Right lobe of liver (tissue), 6 donors: ENCODE measurements at regions not wholly inside any gene's neighbourhood (a gene's known extent, or its start where the extent isn't known, plus 50 kb on each side); places are given as distances from the start of the nearest gene placed in this dataset.

ENCODE experiments used
- ATAC-seq, 4 donors: fragments of 200-7000 bp; cut with Tn5 transposase; one replicate each; pipeline ENCODE4 v1.9.1; 2020; ENCODE audit warnings: mild to moderate bottlenecking in 4 of 4, moderate library complexity in 4 of 4
- DNase-seq, 3 donors: peaks; one replicate each; pipeline ENCODE4 v3.0.0-alpha.2; 2020
- H3K27ac ChIP-seq, 3 donors: fragments of 200-600 bp; one replicate each; pipeline ENCODE4 v1.8.0; 2022
- H3K27me3 ChIP-seq, 2 donors: fragments of 200-600 bp; one replicate each; pipeline ENCODE4 v1.8.0; 2022
- H3K36me3 ChIP-seq, 4 donors: fragments of 200-600 bp; sonication (generic) in 1 of 4; one replicate each; pipeline versions ENCODE4 v1.5.1 to v1.8.0; 2017 to 2022; ENCODE audit warnings: control low read depth in 1 of 4
- H3K4me1 ChIP-seq, 4 donors: fragments of 200-600 bp; sonication (generic) in 1 of 4; one replicate each; pipeline versions ENCODE4 v1.5.1 to v1.8.0; 2017 to 2022; ENCODE audit warnings: control low read depth in 1 of 4
- H3K4me3 ChIP-seq, 3 donors: fragments of 200-600 bp; one replicate each; pipeline ENCODE4 v1.8.0; 2022
- H3K9me3 ChIP-seq, 4 donors: fragments of 200-600 bp; sonication (generic) in 1 of 4; one replicate each; pipeline versions ENCODE4 v1.5.1 to v1.8.0; 2017 to 2022; ENCODE audit warnings: control low read depth in 1 of 4
- CTCF ChIP-seq, 4 donors: fragments of 200-600 bp in 3 of 4; fragments of 450-650 bp in 1 of 4; IDR thresholded peaks; one replicate each; pipeline versions ENCODE4 v1.5.1 to v1.8.0; 2016 to 2022; ENCODE audit warnings: antibody characterized with exemption in 4 of 4, mild to moderate bottlenecking in 2 of 4
- POLR2A ChIP-seq: fragments of 450-650 bp; IDR thresholded peaks from one replicate; pipeline ENCODE4 v1.6.1; 2017; ENCODE audit warnings: antibody characterized with exemption, mild to moderate bottlenecking
- WGBS: methylation state at CpG from one replicate; pipeline ENCODE4 v1.1.6; 2018; ENCODE audit warnings: low coverage, low lambda C conversion rate; ENCODE audit not compliant: insufficient coverage; ENCODE audit errors: missing lambda C conversion rate; 5-methylcytosine and 5-hydroxymethylcytosine counted together
- intact Hi-C, 2 donors: fragments of 100-400 bp; cut with DNase I; formaldehyde crosslinking; loops; one replicate each; pipeline versions ENCODE4 v1.11.2 to v1.14.1; 2022
- donor health status: DM: no; HTN: yes; CAD: no.
- donor health status: DM: no; HTN: no; CAD: no.
- donor health status: DM: no; HTN: no; CAD: no.
- donor health status: DM: no; HTN: yes; CAD: no.
- donor health status: DM: no; HTN: yes; CAD: no.

- no peaks in the 10 kb centered on the region for H3K9me3 ChIP-seq
- DNase-seq (no peak), ATAC-seq (no peak)
- intact Hi-C loops, result no loop called here
- no peaks in the 10 kb centered on the region for H3K36me3 ChIP-seq
- WGBS, result 24% methylated on average over 2 of the region's 2 CpGs
- no peak overlapping the region for H3K27ac ChIP-seq
- TF ChIP-seq POLR2A (no peak), CTCF (IDR thresholded peaks at IDR 0.05) (no peak)
- H3K4me1 ChIP-seq, result no peaks in the 10 kb centered on the region
- H3K4me3 ChIP-seq, result no peak overlapping the region
- H3K27me3 ChIP-seq, result no peaks in the 10 kb centered on the region
These were observed 128.6 kb upstream of the PEG3 start for GRCh38 chr19:56969156-56969555.

GRCh38 chr19:56969759-56970178 lies 129.2 kb upstream of the PEG3 start:
- no peak for DNase-seq
- TF ChIP-seq CTCF (IDR thresholded peaks at IDR 0.05) (no peak), POLR2A (no peak)
- Histone ChIP-seq H3K36me3 (no peaks in the 10 kb centered on the region), H3K27ac (no peak overlapping the region), H3K27me3 (no peaks in the 10 kb centered on the region), H3K4me3 (no peak overlapping the region), H3K4me1 (no peaks in the 10 kb centered on the region), H3K9me3 (no peaks in the 10 kb centered on the region)
- WGBS, result 26% methylated on average over 6 of the region's 6 CpGs
- ATAC-seq, result no peak
- intact Hi-C loops, result no loop called here

- Histone ChIP-seq H3K9me3 (no peaks in the 10 kb centered on the region), H3K4me3 (no peak overlapping the region), H3K4me1 (no peaks in the 10 kb centered on the region), H3K27ac (no peak overlapping the region), H3K27me3 (no peaks in the 10 kb centered on the region), H3K36me3 (no peaks in the 10 kb centered on the region)
- ATAC-seq (no peak), DNase-seq (no peak)
- 79% methylated on average over 5 of the region's 14 CpGs for WGBS
- intact Hi-C loops, result no loop called here
- TF ChIP-seq POLR2A, result no peak
These were observed 130.7 kb upstream of the PEG3 start for GRCh38 chr19:56971230-56971629.

GRCh38 chr19:56972291-56972841 lies 131.8 kb upstream of the PEG3 start:
- DNase-seq, result no peak
- Histone ChIP-seq H3K4me3 (no peak overlapping the region), H3K36me3 (no peaks in the 10 kb centered on the region), H3K9me3 (no peaks in the 10 kb centered on the region), H3K4me1 (no peaks in the 10 kb centered on the region), H3K27me3 (no peaks in the 10 kb centered on the region), H3K27ac (no peak overlapping the region)
- intact Hi-C loops, result no loop called here
- 68% methylated on average over 11 of the region's 16 CpGs for WGBS
- TF ChIP-seq CTCF (IDR thresholded peaks at IDR 0.05) (no peak), POLR2A (no peak)
- ATAC-seq, result no peak

GRCh38 chr19:56973713-56974555 lies 133.4 kb upstream of the PEG3 start:
- intact Hi-C loops, result no loop called here
- Histone ChIP-seq H3K4me1 (no peaks in the 10 kb centered on the region), H3K27ac (no peak overlapping the region), H3K4me3 (no peak overlapping the region), H3K9me3 (no peaks in the 10 kb centered on the region), H3K27me3 (no peaks in the 10 kb centered on the region), H3K36me3 (no peaks in the 10 kb centered on the region)
- TF ChIP-seq POLR2A (no peak), CTCF (IDR thresholded peaks at IDR 0.05) (no peak)
- ATAC-seq, result no peak
- WGBS, result 25% methylated on average over 12 of the region's 12 CpGs
- no peak for DNase-seq
